ENCODE measurements at regions not wholly inside any gene's neighbourhood (a gene's known extent, or its start where the extent isn't known, plus 50 kb on each side); places are given as distances from the start of the nearest gene placed in this dataset.

DNA sequence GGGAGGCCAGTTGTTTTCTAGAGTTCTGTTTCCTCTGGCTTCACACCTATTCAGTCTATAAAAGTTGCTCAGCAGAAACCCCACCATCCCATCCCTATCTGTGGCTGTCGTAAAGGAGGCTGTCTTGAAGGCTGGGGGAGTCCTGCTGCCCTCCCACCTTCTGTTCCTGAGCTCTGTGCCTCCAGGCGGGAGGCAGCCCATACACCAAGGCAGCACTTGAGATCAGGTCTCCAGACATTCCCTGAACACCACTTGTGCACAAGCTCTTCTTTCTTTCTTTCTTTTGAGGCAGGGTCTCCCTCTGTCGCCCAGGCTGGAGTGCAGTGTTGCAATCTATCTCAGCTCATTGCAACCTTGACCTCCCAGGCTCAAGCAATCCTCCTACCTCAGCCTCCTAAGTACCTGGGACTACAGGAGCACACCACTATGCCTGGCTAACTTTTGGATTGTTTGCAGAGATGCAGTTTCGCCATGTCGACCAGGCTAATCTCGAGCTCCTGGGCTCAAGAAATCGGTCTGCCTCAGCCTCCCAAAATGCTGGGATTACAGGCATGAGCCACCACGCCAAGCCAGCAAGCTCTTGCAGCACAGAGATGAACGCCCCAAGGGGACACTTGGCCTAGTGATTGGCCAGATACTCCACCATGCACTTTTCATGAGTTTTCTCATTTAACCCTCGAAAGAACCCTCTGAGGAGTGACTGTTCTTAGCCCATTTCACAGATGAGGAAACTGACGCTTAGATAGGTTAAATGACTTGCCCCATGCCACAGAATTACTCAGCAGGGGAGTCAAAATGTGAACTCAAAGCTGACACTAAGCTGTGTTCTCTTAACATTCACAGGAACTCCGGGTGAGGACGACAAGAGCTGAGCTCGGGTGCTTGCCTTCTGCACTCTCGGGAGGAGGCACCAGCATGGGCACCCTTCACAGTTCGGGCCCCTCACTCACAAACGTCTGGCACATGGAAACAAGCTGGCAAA lies 55.8 kb upstream of the ENPP6 start:
- H3K27ac ChIP-seq (ENCODE audit: low read length): no peak overlapping the region
- H3K4me3 ChIP-seq (ENCODE audit: low read depth in 2 of 2, low read length in 2 of 2): no peak overlapping the region
- TF ChIP-seq TCF7L2 (IDR thresholded peaks at IDR 0.05; ENCODE audit: low read depth, low read length) (no peak), SIN3A (IDR thresholded peaks at IDR 0.05; ENCODE audit: borderline replicate concordance, insufficient read depth, low read depth, low read length) (no peak), POLR2AphosphoS5 (IDR thresholded peaks at IDR 0.05; ENCODE audit: low read depth, low read length) (no peak)
- TF ChIP-seq, protein P1, sequence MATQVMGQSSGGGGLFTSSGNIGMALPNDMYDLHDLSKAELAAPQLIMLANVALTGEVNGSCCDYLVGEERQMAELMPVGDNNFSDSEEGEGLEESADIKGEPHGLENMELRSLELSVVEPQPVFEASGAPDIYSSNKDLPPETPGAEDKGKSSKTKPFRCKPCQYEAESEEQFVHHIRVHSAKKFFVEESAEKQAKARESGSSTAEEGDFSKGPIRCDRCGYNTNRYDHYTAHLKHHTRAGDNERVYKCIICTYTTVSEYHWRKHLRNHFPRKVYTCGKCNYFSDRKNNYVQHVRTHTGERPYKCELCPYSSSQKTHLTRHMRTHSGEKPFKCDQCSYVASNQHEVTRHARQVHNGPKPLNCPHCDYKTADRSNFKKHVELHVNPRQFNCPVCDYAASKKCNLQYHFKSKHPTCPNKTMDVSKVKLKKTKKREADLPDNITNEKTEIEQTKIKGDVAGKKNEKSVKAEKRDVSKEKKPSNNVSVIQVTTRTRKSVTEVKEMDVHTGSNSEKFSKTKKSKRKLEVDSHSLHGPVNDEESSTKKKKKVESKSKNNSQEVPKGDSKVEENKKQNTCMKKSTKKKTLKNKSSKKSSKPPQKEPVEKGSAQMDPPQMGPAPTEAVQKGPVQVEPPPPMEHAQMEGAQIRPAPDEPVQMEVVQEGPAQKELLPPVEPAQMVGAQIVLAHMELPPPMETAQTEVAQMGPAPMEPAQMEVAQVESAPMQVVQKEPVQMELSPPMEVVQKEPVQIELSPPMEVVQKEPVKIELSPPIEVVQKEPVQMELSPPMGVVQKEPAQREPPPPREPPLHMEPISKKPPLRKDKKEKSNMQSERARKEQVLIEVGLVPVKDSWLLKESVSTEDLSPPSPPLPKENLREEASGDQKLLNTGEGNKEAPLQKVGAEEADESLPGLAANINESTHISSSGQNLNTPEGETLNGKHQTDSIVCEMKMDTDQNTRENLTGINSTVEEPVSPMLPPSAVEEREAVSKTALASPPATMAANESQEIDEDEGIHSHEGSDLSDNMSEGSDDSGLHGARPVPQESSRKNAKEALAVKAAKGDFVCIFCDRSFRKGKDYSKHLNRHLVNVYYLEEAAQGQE (IDR thresholded peaks at IDR 0.05; ENCODE audit: insufficient read depth in 1 of 2, low read depth in 2 of 2, low read length in 1 of 2): no peak
- TF ChIP-seq, protein P2, sequence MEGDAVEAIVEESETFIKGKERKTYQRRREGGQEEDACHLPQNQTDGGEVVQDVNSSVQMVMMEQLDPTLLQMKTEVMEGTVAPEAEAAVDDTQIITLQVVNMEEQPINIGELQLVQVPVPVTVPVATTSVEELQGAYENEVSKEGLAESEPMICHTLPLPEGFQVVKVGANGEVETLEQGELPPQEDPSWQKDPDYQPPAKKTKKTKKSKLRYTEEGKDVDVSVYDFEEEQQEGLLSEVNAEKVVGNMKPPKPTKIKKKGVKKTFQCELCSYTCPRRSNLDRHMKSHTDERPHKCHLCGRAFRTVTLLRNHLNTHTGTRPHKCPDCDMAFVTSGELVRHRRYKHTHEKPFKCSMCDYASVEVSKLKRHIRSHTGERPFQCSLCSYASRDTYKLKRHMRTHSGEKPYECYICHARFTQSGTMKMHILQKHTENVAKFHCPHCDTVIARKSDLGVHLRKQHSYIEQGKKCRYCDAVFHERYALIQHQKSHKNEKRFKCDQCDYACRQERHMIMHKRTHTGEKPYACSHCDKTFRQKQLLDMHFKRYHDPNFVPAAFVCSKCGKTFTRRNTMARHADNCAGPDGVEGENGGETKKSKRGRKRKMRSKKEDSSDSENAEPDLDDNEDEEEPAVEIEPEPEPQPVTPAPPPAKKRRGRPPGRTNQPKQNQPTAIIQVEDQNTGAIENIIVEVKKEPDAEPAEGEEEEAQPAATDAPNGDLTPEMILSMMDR (IDR thresholded peaks at IDR 0.05): no peak
- ATAC-seq (no peak), DNase-seq (ENCODE audit: low read depth, low spot score) (no peak)
- H3K9me3 ChIP-seq (ENCODE audit: control insufficient read depth, insufficient read depth, low read depth, low read length): no peaks in the 10 kb centered on the region
- H3K36me3 ChIP-seq (ENCODE audit: control insufficient read depth, insufficient read depth, low read length): no peaks in the 10 kb centered on the region
- POLR2A ChIA-PET: interaction anchor here (0.6 kb wide), 1 partner anchor 437 kb away, joined by 4 read pairs; no protein-coding TSS in a partner anchor
- BruUV-seq (replicated peaks): no TSS peak
- in situ Hi-C loops (cut with HindIII; ENCODE audit: low pct_unique_long_range_greater_than_20kb, low sequenced_read_pairs): no loop called here
- peaks cover 5% of the 10 kb centered on the region for H3K4me1 ChIP-seq (ENCODE audit: control insufficient read depth, insufficient read depth, low read length)
- H3K27me3 ChIP-seq (ENCODE audit: control insufficient read depth, insufficient read depth, low read length): no peaks in the 10 kb centered on the region
- intact Hi-C loops (cut with micrococcal nuclease; ENCODE audit: unreplicated experiment): no loop called here
- CTCF ChIA-PET: no interaction called here

DNA sequence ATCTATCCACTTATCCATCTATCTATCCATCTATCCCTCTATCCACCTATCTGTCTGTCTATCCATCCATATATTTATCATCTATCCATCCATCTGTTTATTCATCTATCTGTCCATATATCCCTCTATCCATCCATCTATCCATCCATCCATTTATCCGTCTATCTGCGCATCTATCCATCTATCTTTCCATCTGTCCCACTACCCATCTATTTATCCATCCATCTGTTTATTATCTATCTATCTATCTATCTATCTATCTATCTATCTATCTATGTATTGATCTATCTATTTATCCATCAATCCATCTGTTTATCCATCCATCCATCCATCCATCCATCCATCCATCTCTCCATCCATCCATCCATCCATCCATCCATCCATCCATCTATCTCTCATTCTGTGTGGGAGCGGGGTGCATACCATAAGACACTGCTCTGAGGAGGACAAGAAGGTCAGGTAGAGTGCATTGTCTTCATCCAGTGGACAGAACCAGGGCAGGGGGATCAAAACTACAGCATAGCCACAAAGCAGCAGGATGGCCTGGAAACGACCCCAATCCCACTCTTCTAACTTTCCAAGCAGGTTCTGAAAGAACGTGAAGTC lies 53.2 kb upstream of the ENPP6 start:
- no peaks in the 10 kb centered on the region for H3K9me3 ChIP-seq (ENCODE audit: control insufficient read depth, insufficient read depth, low read depth, low read length)
- TF ChIP-seq POLR2AphosphoS5 (IDR thresholded peaks at IDR 0.05; ENCODE audit: low read depth, low read length) (no peak), SIN3A (IDR thresholded peaks at IDR 0.05; ENCODE audit: borderline replicate concordance, insufficient read depth, low read depth, low read length) (no peak), TCF7L2 (IDR thresholded peaks at IDR 0.05; ENCODE audit: low read depth, low read length) (no peak)
- TF ChIP-seq, protein P1 (IDR thresholded peaks at IDR 0.05; ENCODE audit: insufficient read depth in 1 of 2, low read depth in 2 of 2, low read length in 1 of 2): no peak
- TF ChIP-seq, protein P2 (IDR thresholded peaks at IDR 0.05): no peak
- H3K27ac ChIP-seq (ENCODE audit: low read length): no peak overlapping the region
- no peaks in the 10 kb centered on the region for H3K27me3 ChIP-seq (ENCODE audit: control insufficient read depth, insufficient read depth, low read length)
- ChIA-PET CTCF (no interaction called here), POLR2A (no interaction called here)
- no peaks in the 10 kb centered on the region for H3K36me3 ChIP-seq (ENCODE audit: control insufficient read depth, insufficient read depth, low read length)
- no TSS peak for BruUV-seq (replicated peaks)
- no peak for DNase-seq (ENCODE audit: low read depth, low spot score)
- intact Hi-C loops (cut with micrococcal nuclease; ENCODE audit: unreplicated experiment): no loop called here
- in situ Hi-C loops (cut with HindIII; ENCODE audit: low pct_unique_long_range_greater_than_20kb, low sequenced_read_pairs): no loop called here
- H3K4me3 ChIP-seq (ENCODE audit: low read depth in 2 of 2, low read length in 2 of 2): no peak overlapping the region
- no peak for ATAC-seq
- H3K4me1 ChIP-seq (ENCODE audit: control insufficient read depth, insufficient read depth, low read length): peaks cover 12% of the 10 kb centered on the region

Measured in Panc1 (cell line).